ENCODE measurements at regions not wholly inside any gene's neighbourhood (a gene's known extent, or its start where the extent isn't known, plus 50 kb on each side); places are given as distances from the start of the nearest gene placed in this dataset.

- Histone ChIP-seq H2AFZ (ENCODE audit: low read length) (no peak overlapping the region), H3K4me1 (ENCODE audit: insufficient read depth, low read length, severe bottlenecking) (no peaks in the 10 kb centered on the region), H3K4me3 (ENCODE audit: low read depth, low read length, poor library complexity, severe bottlenecking) (no peak overlapping the region), H3K4me2 (ENCODE audit: low read length) (no peak overlapping the region), H4K20me1 (ENCODE audit: insufficient read depth, low read length) (no peaks in the 10 kb centered on the region), H3K79me2 (ENCODE audit: insufficient read depth, low read length) (no peaks in the 10 kb centered on the region), H3K9me2 (ENCODE audit: low read depth, low read length) (no peaks in the 10 kb centered on the region), H3K9me3 (ENCODE audit: low read length) (no peaks in the 10 kb centered on the region), H3K27ac (ENCODE audit: low read depth, low read length, poor library complexity, severe bottlenecking) (no peak overlapping the region), H3K9ac (ENCODE audit: low read length) (no peak overlapping the region), H3K36me3 (ENCODE audit: insufficient read depth, low read length) (no peaks in the 10 kb centered on the region), H3F3A (ENCODE audit: insufficient read depth, low read length) (no peaks in the 10 kb centered on the region), H3K27me3 (ENCODE audit: insufficient read depth, low read length) (no peaks in the 10 kb centered on the region)
- TF ChIP-seq CTCF (IDR thresholded peaks at IDR 0.05; ENCODE audit: low read length) (no peak), EZH2 (IDR thresholded peaks at IDR 0.05; ENCODE audit: borderline replicate concordance, low read length) (no peak)
Measured at GRCh38 chr7:17033245-17033644, 151.5 kb upstream of the AGR3 start.

DNA sequence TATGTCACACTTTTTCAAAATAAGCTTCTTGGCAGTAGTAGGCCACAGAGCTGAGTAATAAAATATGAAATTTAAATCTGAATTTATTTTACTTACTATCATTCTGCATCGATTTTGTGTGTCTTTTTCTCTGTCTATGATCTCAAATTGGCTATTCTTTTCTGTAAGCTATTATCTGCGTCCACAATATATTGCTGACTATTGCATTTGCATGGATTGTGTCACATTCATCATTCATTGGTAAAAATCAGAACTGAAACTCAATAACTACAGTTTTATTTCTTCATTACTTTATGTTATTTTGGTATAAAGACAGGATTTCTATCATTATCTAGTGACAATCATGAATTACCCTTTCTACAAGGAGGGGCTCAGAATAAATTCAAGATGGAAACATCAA lies 154.8 kb upstream of the AGR3 start:
- Histone ChIP-seq H3K9me2 (ENCODE audit: low read depth, low read length) (no peaks in the 10 kb centered on the region), H3K36me3 (ENCODE audit: insufficient read depth, low read length) (no peaks in the 10 kb centered on the region), H3F3A (ENCODE audit: insufficient read depth, low read length) (no peaks in the 10 kb centered on the region), H3K79me2 (ENCODE audit: insufficient read depth, low read length) (no peaks in the 10 kb centered on the region), H3K4me1 (ENCODE audit: insufficient read depth, low read length, severe bottlenecking) (no peaks in the 10 kb centered on the region), H3K27ac (ENCODE audit: low read depth, low read length, poor library complexity, severe bottlenecking) (no peak overlapping the region), H2AFZ (ENCODE audit: low read length) (no peak overlapping the region), H3K4me3 (ENCODE audit: low read depth, low read length, poor library complexity, severe bottlenecking) (no peak overlapping the region), H3K9ac (ENCODE audit: low read length) (no peak overlapping the region), H4K20me1 (ENCODE audit: insufficient read depth, low read length) (no peaks in the 10 kb centered on the region), H3K27me3 (ENCODE audit: insufficient read depth, low read length) (no peaks in the 10 kb centered on the region), H3K9me3 (ENCODE audit: low read length) (no peaks in the 10 kb centered on the region), H3K4me2 (ENCODE audit: low read length) (no peak overlapping the region)
- TF ChIP-seq EZH2 (IDR thresholded peaks at IDR 0.05; ENCODE audit: borderline replicate concordance, low read length) (no peak), CTCF (IDR thresholded peaks at IDR 0.05; ENCODE audit: low read length) (no peak)

DNA sequence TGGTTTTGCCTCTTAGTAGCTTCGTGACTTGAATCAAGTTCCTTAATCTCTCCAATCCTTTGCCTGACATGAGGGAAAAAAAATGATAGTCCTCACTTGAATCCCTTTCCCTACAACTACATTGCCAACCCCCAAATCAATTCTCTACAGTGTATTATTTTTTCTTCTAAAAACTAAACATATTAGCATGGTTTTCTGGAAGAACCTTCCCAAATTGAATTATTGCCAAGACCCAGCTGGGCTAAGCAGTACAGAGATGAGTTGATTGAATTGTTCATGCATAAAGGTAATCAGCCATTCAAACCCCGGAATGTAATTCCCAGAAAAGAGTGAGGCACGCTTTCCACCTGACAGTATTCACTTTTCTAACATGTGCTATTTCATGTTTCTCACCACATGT lies 155.6 kb upstream of the AGR3 start:
- Histone ChIP-seq H3K4me3 (ENCODE audit: low read depth, low read length, poor library complexity, severe bottlenecking) (no peak overlapping the region), H2AFZ (ENCODE audit: low read length) (no peak overlapping the region), H3K4me1 (ENCODE audit: insufficient read depth, low read length, severe bottlenecking) (no peaks in the 10 kb centered on the region), H4K20me1 (ENCODE audit: insufficient read depth, low read length) (no peaks in the 10 kb centered on the region), H3K9me2 (ENCODE audit: low read depth, low read length) (no peaks in the 10 kb centered on the region), H3K79me2 (ENCODE audit: insufficient read depth, low read length) (no peaks in the 10 kb centered on the region), H3K36me3 (ENCODE audit: insufficient read depth, low read length) (no peaks in the 10 kb centered on the region), H3K27ac (ENCODE audit: low read depth, low read length, poor library complexity, severe bottlenecking) (no peak overlapping the region), H3K27me3 (ENCODE audit: insufficient read depth, low read length) (no peaks in the 10 kb centered on the region), H3F3A (ENCODE audit: insufficient read depth, low read length) (no peaks in the 10 kb centered on the region), H3K9me3 (ENCODE audit: low read length) (no peaks in the 10 kb centered on the region), H3K4me2 (ENCODE audit: low read length) (no peak overlapping the region), H3K9ac (ENCODE audit: low read length) (no peak overlapping the region)
- TF ChIP-seq CTCF (IDR thresholded peaks at IDR 0.05; ENCODE audit: low read length) (no peak), EZH2 (IDR thresholded peaks at IDR 0.05; ENCODE audit: borderline replicate concordance, low read length) (no peak)
